ENCODE measurements at regions not wholly inside any gene's neighbourhood (a gene's known extent, or its start where the extent isn't known, plus 50 kb on each side); places are given as distances from the start of the nearest gene placed in this dataset.

- DNase-seq (ENCODE audit: low read depth): no peak
These were observed 137.3 kb downstream of the TWIST2 start for GRCh38 chr2:238985041-238985729.

- no peak for DNase-seq (ENCODE audit: low read depth)
These were observed 138.1 kb downstream of the TWIST2 start for GRCh38 chr2:238985931-238986446.

- DNase-seq (ENCODE audit: low read depth): no peak
These were observed 138.8 kb downstream of the TWIST2 start for GRCh38 chr2:238986491-238987351.

- DNase-seq (ENCODE audit: low read depth): no peak
These were observed 139.6 kb downstream of the TWIST2 start for GRCh38 chr2:238987352-238987981.

- DNase-seq (ENCODE audit: low read depth): no peak
These were observed 140.2 kb downstream of the TWIST2 start for GRCh38 chr2:238988105-238988504.

GRCh38 chr2:238988752-238989151 is 140.9 kb downstream of the TWIST2 start:
- no peak for DNase-seq (ENCODE audit: low read depth)

- no peak for DNase-seq (ENCODE audit: low read depth)
These were observed 141.6 kb downstream of the TWIST2 start for GRCh38 chr2:238989484-238989883.

GRCh38 chr2:238994432-238994831 is 146.5 kb downstream of the TWIST2 start:
- no peak for DNase-seq (ENCODE audit: low read depth)

- no peak for DNase-seq (ENCODE audit: low read depth)
These were observed 147.0 kb downstream of the TWIST2 start for GRCh38 chr2:238994876-238995275.

- no peak for DNase-seq (ENCODE audit: low read depth)
These were observed 147.7 kb downstream of the TWIST2 start for GRCh38 chr2:238995634-238996033.

- no peak for DNase-seq (ENCODE audit: low read depth)
These were observed 148.6 kb downstream of the TWIST2 start for GRCh38 chr2:238996331-238997136.

GRCh38 chr2:238997137-238997390 is 149.2 kb downstream of the TWIST2 start:
- DNase-seq (ENCODE audit: low read depth): no peak

GRCh38 chr2:238997684-238998083 is 149.8 kb downstream of the TWIST2 start:
- DNase-seq (ENCODE audit: low read depth): no peak
